NCI-H2107 treated with DMSO at 0.1 percent for 48 hours (cell line): ENCODE measurements at regions not wholly inside any gene's neighbourhood (a gene's known extent, or its start where the extent isn't known, plus 50 kb on each side); places are given as distances from the start of the nearest gene placed in this dataset.
"Not testable (repeated sequence)": the region's sequence is repeated elsewhere in the genome, so short reads cannot be mapped to it uniquely, and the experiment has no call there.

ENCODE experiments used
- DNase-seq: peaks from one replicate; lab custom pipeline; 2025; ENCODE audit not compliant: unreplicated experiment; lab: John Stamatoyannopoulos, UW

DNA sequence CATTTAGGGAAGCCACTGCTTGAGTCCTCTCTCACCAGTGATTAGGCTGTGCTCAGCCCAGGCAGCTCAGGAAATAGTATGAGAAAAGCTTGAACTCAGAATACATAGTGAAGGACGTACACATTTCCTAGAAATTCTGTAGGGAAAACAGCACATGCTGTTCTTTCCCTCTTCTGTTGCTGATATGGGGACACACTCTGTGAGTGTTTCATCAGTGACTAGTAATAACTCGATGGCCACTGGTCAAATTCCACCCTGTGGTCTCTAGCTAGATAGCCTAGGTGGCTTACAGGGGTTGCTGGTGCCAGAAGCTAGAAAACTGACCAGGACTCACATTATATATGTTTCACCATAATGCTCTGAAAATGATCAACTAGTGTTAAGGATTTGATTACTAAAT, 259.8 kb upstream of the SOX4 start:
- DNase-seq: no peak

DNA sequence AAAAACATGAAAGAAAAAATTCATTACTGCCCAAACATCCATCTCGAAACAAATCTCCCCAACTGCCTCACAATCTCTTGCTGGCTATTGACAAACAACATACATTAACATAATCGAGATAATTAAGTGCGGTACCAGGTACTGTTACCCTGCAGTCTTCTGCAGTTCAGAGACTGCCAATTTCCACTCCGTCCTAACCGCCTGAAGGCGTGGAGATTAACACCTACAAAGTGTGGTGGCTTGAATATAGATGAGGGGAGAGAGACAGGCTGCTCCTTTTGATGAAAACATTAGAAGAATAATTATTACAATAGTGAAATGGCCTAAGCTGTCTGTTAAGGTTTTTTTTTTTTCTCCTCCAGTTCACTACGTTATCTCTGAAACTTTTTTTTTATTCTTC, 258.9 kb upstream of the SOX4 start:
- DNase-seq: no peak

DNA sequence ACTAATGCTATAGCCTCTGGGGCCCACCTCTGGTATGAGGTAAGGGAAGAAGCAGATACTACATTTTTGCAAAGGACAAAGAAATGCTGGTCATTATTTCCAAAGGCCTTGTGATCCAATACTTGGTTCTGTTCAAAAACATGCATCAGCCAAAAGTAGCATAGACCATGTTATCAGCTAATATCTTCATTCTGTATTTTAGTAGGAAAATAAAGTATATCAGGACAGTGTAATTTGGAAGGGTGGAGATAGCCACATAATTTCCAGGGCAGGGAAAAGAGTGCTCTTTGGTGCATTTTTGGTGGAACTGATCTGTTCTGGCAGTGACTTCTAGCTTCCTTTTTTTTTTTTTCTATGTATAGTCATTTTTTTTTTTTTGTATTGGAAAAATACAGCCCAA, 258.0 kb upstream of the SOX4 start:
- no peak for DNase-seq

DNA sequence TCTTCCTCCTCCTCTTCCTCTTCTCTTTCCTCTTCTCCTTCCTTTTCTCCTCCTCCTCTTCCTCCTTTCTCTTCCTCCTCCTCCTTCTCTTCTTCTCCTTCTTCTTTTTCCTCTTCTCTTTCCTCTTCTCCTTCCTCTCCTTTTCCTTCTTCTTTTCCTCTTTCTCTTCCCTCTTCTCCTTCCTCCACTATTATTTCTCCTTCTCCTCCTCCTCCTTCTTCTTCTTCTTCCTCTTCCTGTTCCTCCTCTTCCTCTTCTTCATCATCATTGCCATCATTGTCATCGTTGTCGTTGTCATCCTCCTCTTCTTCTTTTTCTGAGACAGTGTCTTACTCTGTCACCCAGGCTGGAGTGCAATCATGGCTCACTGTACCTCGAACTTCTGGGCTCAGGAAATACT, 256.3 kb upstream of the SOX4 start:
- no peak for DNase-seq

DNA sequence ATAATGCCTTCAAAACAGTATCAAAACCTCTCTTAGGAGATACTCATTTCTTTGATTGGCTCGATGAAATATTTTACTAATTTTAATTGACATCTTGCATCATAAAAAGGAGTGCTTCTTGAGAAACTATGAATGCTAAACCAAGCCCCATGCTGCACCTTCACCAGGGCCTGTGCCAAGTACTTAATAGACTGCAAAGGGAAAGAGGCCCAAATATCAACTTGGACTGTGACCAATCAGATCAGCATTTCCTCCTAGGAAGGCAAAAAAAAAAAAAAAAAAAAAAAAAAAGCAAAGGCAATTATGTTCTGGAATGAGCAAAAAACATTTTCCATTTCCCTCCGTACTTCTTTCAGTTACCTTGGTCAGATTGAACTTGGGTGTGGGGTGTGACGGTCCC, 253.0 kb upstream of the SOX4 start:
- DNase-seq: no peak

DNA sequence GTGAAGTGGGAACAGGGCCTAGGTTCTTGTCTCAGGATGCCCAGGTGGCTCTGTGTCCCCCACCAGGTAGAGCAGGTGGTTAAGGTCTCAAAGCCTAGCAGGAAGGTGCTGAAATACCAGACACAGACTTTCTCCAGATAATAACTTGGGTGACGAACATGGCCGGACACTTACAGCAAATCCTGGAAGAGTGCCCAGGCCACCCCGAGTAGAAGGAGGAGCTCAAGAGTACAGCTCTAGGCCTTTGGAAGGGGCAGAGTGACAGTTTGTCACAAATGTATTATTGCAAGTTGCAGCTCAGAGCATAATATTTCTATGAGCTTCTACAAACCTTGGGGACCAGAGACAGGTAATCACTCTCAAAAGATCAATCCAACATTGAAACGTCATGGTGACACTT, 251.6 kb upstream of the SOX4 start:
- no peak for DNase-seq

DNA sequence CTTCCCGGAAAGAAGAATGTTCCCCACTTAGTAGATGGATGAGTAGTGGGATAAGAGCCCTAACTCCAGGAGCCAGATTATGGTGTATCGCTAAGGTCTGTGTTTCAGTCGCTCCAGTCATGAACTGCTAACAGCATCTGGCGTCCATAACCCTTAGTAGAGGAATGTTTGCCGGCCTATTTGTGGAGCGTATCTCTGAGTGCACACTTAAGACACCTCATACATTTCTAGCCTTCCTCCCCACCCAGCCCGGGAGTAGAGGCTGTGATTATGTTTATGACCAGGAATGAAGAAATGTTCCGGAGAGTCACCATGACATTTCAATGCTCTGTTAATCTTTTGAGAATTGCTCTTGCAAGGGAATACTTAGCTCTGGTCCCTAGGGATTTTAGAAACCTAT, 251.1 kb upstream of the SOX4 start:
- DNase-seq: no peak

DNA sequence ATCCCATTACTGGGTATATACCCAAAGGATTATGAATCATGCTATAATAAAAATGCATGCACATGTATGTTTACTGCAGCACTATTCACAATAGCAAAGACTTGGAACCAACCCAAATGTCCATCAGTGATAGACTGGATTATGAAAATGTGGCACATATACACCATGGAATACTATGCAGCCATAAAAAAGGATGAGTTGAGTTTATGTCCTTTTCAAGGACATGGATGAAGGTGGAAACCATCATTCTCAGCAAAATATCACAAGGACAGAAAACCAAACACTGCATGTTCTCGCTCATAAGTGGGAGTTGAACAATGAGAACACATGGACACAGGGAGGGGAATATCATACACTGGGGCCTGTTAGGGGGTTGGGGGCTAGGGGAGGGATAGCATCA, 247.8 kb upstream of the SOX4 start:
- not testable (repeated sequence) for DNase-seq

DNA sequence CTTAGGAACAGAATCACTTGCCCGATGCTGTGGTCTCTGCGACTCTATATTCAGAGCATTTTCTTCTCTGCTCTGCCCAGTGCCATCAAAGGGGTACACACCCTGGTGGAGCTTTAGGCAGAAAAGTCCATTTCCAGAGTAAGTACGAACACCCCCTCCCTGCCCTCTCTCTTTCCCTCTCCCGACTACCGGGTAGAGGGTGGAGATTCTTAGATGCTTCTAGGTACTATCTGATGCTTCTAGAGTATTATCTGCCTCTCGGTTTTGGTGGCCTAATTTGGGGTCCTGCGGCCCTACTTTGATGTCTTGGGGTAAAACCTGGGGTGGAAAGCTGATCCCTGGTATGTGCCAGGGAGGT, 245.4 kb upstream of the SOX4 start:
- DNase-seq: no peak

DNA sequence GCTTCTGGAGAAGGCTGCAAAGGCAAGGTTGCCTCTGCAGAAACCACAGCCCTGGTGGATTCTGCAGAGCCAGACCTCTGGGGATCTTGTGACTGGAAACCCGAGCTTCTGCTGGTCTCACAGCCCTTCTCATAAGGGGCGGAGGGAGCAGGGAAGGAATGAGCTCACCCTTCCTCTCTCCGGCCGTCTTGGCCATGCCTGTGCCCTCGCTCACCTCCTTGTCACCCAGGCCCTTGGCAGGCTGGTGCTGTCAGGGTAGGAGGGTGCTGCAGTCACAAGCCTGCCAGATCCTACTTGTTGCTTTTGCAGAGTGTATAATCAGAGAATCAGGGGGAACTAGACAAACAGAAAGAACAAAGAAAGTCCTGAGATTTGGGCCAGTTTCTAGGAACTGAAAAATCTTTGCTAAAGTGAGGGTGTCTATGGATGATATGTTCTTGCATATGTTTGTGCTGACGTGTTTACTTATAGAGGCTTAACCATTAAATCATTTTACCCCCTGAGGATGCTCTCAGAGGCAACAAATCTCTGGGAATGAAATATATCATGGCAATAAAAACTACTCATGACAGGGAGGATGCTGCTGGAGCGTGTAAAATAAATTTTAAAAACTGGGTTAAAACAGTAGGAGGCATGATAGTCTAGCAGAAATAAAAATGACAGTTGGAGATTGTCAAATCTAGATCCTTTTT, 244.9 kb upstream of the SOX4 start:
- DNase-seq: peak; percentile 10

DNA sequence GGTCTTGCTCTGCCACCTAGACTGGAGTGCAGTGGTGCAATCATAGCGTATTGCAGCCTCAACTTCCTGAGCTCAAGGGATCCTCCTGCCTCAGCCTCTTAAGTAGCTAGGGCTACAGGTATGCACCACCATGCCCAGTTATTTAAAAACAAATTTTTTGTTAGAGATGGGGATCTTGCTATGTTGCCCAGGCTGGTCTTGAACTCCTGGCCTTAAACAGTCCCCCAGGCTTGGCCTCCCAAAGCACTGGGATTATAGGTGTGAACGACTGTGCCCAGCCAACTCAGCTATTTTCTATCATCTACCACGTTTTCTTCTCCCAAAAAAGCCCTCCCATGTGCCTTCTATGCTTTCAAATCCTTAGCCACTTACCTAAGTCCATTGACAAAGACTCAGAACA, 243.7 kb upstream of the SOX4 start:
- no peak for DNase-seq

DNA sequence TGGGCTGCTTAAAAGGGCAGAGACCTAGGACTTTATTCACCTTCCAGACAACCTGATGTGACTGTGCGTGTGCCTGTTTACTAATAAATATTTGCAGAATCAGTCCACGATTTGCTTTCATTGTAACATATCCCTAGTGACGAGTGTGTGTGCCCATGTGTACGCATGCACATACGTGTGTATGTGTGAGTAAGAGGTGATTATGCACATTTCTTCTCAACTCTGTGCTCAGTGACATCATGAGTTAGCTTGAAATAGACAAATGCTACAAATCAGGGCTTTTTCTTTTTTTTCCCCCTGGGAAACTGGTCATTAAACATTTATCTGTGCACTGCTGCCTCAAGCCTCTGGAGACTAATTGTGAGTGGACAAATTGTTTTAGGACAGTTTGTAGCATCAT, 242.6 kb upstream of the SOX4 start:
- no peak for DNase-seq

DNA sequence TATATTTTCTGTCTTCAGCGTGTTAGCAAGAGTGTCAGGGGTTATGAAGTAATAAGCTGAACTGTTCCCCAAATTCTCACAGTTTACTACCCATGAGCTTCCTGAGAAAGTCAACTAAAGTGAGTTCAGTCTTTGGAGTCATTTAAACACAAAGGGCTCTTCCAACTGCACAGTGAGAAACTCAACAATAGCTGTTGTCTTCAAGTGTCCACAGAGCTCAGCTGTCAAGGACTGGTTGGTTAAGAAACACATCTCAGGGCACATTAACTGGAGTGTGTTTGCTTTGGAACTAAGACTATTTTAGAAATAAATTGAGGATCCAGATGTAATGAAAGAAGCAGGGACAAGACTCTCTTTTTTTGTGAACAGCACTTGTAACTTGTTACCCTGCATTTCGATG, 241.4 kb upstream of the SOX4 start:
- DNase-seq: peak; percentile 16

DNA sequence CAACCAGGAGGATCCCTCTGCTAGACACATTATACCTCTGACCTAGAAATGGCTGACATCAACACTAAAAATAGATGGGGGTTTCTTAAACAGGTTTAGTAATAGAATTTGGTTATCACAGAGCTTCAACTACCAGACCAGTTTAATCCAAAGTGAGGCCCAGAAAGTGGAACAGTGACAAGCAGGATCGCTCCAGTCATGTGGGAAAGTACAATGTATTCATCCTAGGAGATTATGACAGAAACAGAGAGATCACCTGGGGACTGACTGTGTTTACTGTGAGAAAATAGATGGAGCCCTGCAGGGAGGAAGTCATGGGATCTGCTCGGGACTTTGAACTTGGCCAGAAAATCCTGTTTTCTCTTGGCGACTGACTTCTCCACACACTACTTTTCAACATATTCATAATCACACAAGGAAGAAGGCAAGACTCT, 238.7 kb upstream of the SOX4 start:
- DNase-seq: no peak

DNA sequence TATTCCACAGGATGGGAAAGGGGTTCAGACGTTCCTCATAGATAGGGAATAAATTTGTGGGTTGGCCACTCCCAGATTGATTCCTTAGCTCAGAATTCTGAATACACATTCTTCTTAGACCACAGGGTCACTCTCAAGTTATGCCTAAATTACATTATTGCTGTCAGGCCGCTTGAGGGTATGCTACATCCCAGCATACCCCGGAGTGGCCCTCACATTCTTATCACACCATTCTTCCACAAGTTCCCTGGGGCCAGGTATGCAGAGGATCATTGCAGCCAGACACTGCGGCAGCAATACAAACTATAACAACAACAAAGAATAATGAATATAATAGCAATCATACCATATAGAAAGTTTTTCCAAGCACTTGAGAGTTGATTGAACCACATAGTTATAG, 237.9 kb upstream of the SOX4 start:
- DNase-seq: no peak

DNA sequence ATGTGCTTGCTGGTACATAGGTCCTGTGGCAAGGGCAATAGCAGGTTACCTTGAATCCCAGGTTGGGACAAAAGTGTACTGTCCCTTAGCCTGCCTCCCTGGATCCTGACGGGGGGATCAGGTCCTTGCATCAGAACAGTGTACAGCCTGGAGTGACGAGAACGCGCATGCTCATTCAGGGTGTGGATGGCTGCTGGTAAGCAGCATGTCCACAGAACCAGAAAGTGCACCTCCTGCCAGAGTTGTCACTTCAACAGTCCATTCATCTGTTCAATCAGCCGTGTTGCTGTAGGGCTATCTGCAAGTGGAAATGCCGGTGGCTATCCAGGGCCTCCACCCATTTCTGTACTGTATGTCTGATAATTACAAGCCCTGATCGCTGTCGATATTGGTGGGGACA, 236.3 kb upstream of the SOX4 start:
- DNase-seq: no peak

DNA sequence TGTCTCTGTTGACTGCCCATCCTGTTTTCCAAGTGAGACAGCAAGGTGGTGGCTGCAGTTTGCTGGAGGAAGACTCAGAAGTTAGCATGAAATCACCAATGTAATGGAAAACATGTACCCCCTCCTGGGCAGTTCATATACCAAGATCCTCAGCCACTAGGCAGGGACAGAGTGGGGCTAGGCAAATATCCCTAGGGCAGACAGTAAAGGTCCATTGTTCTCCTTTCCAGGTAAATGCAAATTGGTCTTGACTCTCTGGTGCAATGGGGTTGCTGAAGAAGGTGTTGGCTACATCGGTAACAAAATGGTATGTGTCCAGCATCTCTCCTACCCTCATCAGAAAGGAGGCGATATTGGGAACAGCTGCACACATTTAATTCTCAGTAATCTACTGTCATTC, 233.6 kb upstream of the SOX4 start:
- DNase-seq: no peak

DNA sequence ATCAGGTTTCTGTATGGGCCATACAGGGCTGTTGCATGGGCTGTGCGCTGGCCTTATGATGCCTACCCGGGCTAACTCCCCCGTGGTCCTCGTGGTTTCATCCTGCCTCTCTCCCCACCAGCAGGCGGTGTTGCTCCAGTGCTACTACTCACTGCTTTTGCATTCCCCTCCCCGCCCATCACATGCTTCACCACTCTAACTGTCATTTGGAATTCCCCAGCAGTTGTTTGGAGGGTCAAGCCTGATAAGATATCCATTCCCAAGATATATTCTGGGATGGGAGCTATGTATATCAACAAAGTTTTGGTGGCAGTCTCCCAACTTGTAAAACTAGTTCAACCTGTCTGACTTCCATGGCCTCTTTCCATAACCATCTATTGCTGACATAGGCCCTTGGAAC, 233.2 kb upstream of the SOX4 start:
- DNase-seq: no peak

DNA sequence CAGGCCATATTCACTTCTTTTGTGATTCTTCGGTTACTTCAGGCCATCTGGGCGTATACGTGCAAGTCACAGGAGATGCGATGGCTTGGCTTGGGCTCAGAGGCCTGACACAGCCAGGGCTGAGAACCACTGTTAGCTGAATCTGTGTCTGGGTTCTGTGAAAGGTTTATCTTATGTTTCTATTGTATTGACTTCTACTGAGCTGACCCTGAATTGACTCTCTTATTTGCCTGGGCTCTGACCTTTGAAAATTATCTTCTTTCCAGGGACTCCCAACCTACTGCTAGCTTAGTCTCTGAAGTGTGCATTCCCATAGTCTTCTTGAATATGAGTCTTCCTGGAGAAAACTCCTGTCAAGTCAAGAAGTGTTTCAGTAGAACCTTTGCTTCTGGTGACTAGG, 226.4 kb upstream of the SOX4 start:
- DNase-seq: no peak

DNA sequence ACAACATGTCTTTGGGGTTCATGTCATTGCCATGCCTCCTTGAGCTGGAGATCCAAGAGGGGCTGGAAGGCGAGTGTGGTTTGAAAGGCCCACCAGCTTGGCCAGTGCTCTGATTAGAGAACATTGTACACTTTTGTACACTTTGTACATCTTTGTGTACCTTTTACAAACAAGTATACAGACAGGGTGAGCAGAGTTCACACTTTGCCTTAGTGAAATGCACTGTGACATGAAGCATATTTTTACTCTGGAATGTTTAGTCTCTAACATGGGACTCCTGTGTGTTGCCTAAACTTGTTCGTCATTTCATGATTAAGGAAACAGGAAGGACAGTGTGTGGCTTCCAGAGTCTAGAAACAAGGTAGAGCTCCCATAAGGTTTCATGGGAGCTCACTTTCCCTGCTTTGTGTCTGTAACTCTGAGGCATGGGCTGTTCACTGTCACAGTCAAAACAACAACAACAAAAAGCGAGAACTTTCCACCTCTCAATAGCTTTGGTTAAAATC, 225.8 kb upstream of the SOX4 start:
- DNase-seq: no peak

DNA sequence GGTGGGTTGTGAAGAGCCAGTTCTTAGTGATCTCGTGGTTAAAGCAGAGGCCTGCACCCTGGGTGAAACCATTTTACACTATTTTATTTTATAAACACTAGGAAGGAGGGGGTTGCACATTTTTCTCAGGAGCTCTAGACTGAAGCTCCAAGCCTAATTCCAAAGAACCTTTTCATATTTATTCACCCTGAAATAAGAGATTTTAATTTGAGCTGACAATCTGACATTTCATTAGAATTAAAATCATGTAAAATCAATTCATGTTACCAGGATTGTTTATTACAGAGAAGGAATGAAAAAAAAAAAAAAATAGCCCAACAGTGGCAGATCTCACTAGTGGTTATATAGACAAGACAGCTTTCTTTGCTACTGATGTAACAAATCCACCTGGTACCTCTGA, 222.5 kb upstream of the SOX4 start:
- DNase-seq: no peak

DNA sequence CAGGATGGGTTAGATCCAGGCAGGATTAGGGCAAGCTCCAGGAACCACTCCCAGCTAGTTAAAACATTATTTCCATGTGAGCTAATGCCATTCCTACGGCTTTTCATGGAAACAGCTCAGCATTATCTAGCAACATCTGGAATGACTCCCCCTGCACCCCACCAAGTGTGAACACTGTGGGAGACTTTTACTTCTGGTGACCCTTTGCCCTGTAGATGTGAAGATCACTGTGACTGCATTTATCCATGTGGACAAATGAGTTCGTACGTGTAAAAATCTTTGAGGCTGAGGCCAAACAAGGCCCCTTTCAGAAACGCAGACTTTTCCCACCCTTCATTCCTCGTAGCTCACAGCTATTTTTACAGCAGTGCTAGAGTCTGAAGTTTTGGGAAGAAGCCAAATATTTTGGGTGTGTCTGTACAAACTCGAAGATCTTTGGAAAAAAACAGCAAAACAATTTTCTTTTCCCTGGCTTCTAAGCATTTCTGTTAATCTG, 221.8 kb upstream of the SOX4 start:
- DNase-seq: no peak
